Muscle of back (tissue), 3 donors: ENCODE measurements at regions not wholly inside any gene's neighbourhood (a gene's known extent, or its start where the extent isn't known, plus 50 kb on each side); places are given as distances from the start of the nearest gene placed in this dataset.
A peak's percentile ranks its signal among the peaks of the same experiment; 100 is the strongest.
"Not testable (repeated sequence)": the region's sequence is repeated elsewhere in the genome, so short reads cannot be mapped to it uniquely, and the experiment has no call there.

Source experiments
- DNase-seq, 3 donors: peaks; one replicate each; pipeline versions ENCODE4 v3.0.0 to v3.0.0-alpha.2; 2013

- DNase-seq, result no peak
Measured at GRCh38 chr12:73950507-73950906, 587.1 kb upstream of the ATXN7L3B start.

GRCh38 chr12:73951956-73952703 is 585.5 kb upstream of the ATXN7L3B start:
- DNase-seq, result no peak

GRCh38 chr12:73964641-73965040 is 573.0 kb upstream of the ATXN7L3B start:
- no peak for DNase-seq

- no peak for DNase-seq
Measured at GRCh38 chr12:73973486-73973885, 564.1 kb upstream of the ATXN7L3B start.

- no peak for DNase-seq
Measured at GRCh38 chr12:73984552-73984951, 553.1 kb upstream of the ATXN7L3B start.

- DNase-seq, result no peak
Measured at GRCh38 chr12:73991138-73991537, 546.5 kb upstream of the ATXN7L3B start.

- no peak for DNase-seq
Measured at GRCh38 chr12:73998894-73999293, 538.7 kb upstream of the ATXN7L3B start.

- no peak for DNase-seq
Measured at GRCh38 chr12:74015118-74015517, 522.5 kb upstream of the ATXN7L3B start.

GRCh38 chr12:74016324-74016723 is 521.3 kb upstream of the ATXN7L3B start:
- not testable (repeated sequence) for DNase-seq

GRCh38 chr12:74018849-74019248 is 518.8 kb upstream of the ATXN7L3B start:
- no peak for DNase-seq

GRCh38 chr12:74021937-74022336 is 515.7 kb upstream of the ATXN7L3B start:
- peak; percentile 7 to 13 (median 9) for DNase-seq

- no peak for DNase-seq
Measured at GRCh38 chr12:74031045-74031444, 506.6 kb upstream of the ATXN7L3B start.

- no peak for DNase-seq
Measured at GRCh38 chr12:74033531-74033930, 504.1 kb upstream of the ATXN7L3B start.

- not testable (repeated sequence) for DNase-seq
Measured at GRCh38 chr12:74039138-74039537, 498.5 kb upstream of the ATXN7L3B start.

- DNase-seq, result peak in 1 of 3 donors; percentile 41
Measured at GRCh38 chr12:74043343-74043742, 494.3 kb upstream of the ATXN7L3B start.

GRCh38 chr12:74049348-74049747 is 488.3 kb upstream of the ATXN7L3B start:
- no peak for DNase-seq

GRCh38 chr12:74051848-74052247 is 485.8 kb upstream of the ATXN7L3B start:
- no peak for DNase-seq

GRCh38 chr12:74066476-74066875 is 471.2 kb upstream of the ATXN7L3B start:
- DNase-seq, result no peak

GRCh38 chr12:74071182-74071581 is 466.5 kb upstream of the ATXN7L3B start:
- no peak for DNase-seq

GRCh38 chr12:74076918-74077317 is 460.7 kb upstream of the ATXN7L3B start:
- no peak for DNase-seq

GRCh38 chr12:74105434-74105833 is 432.2 kb upstream of the ATXN7L3B start:
- peak in 2 of 3 donors; percentile 9 to 12 for DNase-seq

- no peak for DNase-seq
Measured at GRCh38 chr12:74108729-74109128, 428.9 kb upstream of the ATXN7L3B start.

- DNase-seq, result peak in 2 of 3 donors; percentile 5 to 16
Measured at GRCh38 chr12:74111688-74112360, 425.8 kb upstream of the ATXN7L3B start.
